ENCODE measurements at regions not wholly inside any gene's neighbourhood (a gene's known extent, or its start where the extent isn't known, plus 50 kb on each side); places are given as distances from the start of the nearest gene placed in this dataset.

GRCh38 chr11:15730995-15731385 is 616.3 kb downstream of the INSC start:
- no peak for TF ChIP-seq SIN3A (IDR thresholded peaks at IDR 0.05; ENCODE audit: borderline replicate concordance, insufficient read depth, low read length)
- TF ChIP-seq FOXP2 (optimal IDR thresholded peaks at IDR 0.05; ENCODE audit: borderline replicate concordance, extremely low read depth, extremely low read length, insufficient read depth): no peak
- no peak for TF ChIP-seq REST (IDR thresholded peaks at IDR 0.05; ENCODE audit: insufficient read depth in 1 of 2, low read depth in 2 of 2, low read length in 2 of 2)
- no peak for TF ChIP-seq POLR2AphosphoS5 (IDR thresholded peaks at IDR 0.05; ENCODE audit: low read depth, low read length)
- no peak for TF ChIP-seq TAF1 (IDR thresholded peaks at IDR 0.05; ENCODE audit: borderline replicate concordance, insufficient read depth, low read length)

GRCh38 chr11:15735706-15736105 is 620.6 kb downstream of the SOX6 start:
- no peak for TF ChIP-seq REST (IDR thresholded peaks at IDR 0.05; ENCODE audit: insufficient read depth in 1 of 2, low read depth in 2 of 2, low read length in 2 of 2)
- TF ChIP-seq POLR2AphosphoS5 (IDR thresholded peaks at IDR 0.05; ENCODE audit: low read depth, low read length): no peak
- no peak for TF ChIP-seq TAF1 (IDR thresholded peaks at IDR 0.05; ENCODE audit: borderline replicate concordance, insufficient read depth, low read length)
- TF ChIP-seq SIN3A (IDR thresholded peaks at IDR 0.05; ENCODE audit: borderline replicate concordance, insufficient read depth, low read length): no peak
- no peak for TF ChIP-seq FOXP2 (optimal IDR thresholded peaks at IDR 0.05; ENCODE audit: borderline replicate concordance, extremely low read depth, extremely low read length, insufficient read depth)

- TF ChIP-seq POLR2AphosphoS5 (IDR thresholded peaks at IDR 0.05; ENCODE audit: low read depth, low read length): no peak
- TF ChIP-seq SIN3A (IDR thresholded peaks at IDR 0.05; ENCODE audit: borderline replicate concordance, insufficient read depth, low read length): no peak
- no peak for TF ChIP-seq REST (IDR thresholded peaks at IDR 0.05; ENCODE audit: insufficient read depth in 1 of 2, low read depth in 2 of 2, low read length in 2 of 2)
- TF ChIP-seq TAF1 (IDR thresholded peaks at IDR 0.05; ENCODE audit: borderline replicate concordance, insufficient read depth, low read length): no peak
- TF ChIP-seq FOXP2 (optimal IDR thresholded peaks at IDR 0.05; ENCODE audit: borderline replicate concordance, extremely low read depth, extremely low read length, insufficient read depth): no peak
Observed at GRCh38 chr11:15737320-15737719, 619.0 kb downstream of the SOX6 start.

- TF ChIP-seq SIN3A (IDR thresholded peaks at IDR 0.05; ENCODE audit: borderline replicate concordance, insufficient read depth, low read length) (no peak), FOXP2 (optimal IDR thresholded peaks at IDR 0.05; ENCODE audit: borderline replicate concordance, extremely low read depth, extremely low read length, insufficient read depth) (no peak)
Observed at GRCh38 chr11:15738931-15739330, 617.4 kb downstream of the SOX6 start.

GRCh38 chr11:15742626-15743519 is 613.5 kb downstream of the SOX6 start:
- TF ChIP-seq FOXP2 (optimal IDR thresholded peaks at IDR 0.05; ENCODE audit: borderline replicate concordance, extremely low read depth, extremely low read length, insufficient read depth): no peak
- no peak for TF ChIP-seq REST (IDR thresholded peaks at IDR 0.05; ENCODE audit: insufficient read depth in 1 of 2, low read depth in 2 of 2, low read length in 2 of 2)
- no peak for TF ChIP-seq SIN3A (IDR thresholded peaks at IDR 0.05; ENCODE audit: borderline replicate concordance, insufficient read depth, low read length)
- TF ChIP-seq TAF1 (IDR thresholded peaks at IDR 0.05; ENCODE audit: borderline replicate concordance, insufficient read depth, low read length): no peak
- no peak for TF ChIP-seq POLR2AphosphoS5 (IDR thresholded peaks at IDR 0.05; ENCODE audit: low read depth, low read length)
